ENCODE measurements at regions not wholly inside any gene's neighbourhood (a gene's known extent, or its start where the extent isn't known, plus 50 kb on each side); places are given as distances from the start of the nearest gene placed in this dataset.

- Mint-ChIP-seq H3K36me3 (ENCODE audit: low read depth) (no peaks in the 10 kb centered on the region), H3K4me3 (no peak overlapping the region), H3K4me1 (no peaks in the 10 kb centered on the region), H3K27ac (ENCODE audit: unreplicated experiment) (peak overlapping the region; percentile 39), H3K9me3 (no peaks in the 10 kb centered on the region), H3K27me3 (ENCODE audit: low read depth) (no peaks in the 10 kb centered on the region)
- TF ChIP-seq, protein P1, sequence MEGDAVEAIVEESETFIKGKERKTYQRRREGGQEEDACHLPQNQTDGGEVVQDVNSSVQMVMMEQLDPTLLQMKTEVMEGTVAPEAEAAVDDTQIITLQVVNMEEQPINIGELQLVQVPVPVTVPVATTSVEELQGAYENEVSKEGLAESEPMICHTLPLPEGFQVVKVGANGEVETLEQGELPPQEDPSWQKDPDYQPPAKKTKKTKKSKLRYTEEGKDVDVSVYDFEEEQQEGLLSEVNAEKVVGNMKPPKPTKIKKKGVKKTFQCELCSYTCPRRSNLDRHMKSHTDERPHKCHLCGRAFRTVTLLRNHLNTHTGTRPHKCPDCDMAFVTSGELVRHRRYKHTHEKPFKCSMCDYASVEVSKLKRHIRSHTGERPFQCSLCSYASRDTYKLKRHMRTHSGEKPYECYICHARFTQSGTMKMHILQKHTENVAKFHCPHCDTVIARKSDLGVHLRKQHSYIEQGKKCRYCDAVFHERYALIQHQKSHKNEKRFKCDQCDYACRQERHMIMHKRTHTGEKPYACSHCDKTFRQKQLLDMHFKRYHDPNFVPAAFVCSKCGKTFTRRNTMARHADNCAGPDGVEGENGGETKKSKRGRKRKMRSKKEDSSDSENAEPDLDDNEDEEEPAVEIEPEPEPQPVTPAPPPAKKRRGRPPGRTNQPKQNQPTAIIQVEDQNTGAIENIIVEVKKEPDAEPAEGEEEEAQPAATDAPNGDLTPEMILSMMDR (conservative IDR thresholded peaks at IDR 0.05), result no peak
- no peak for DNase-seq (ENCODE audit: low read depth, low spot score)
Measured at GRCh38 chr4:11543706-11544105, 115.0 kb upstream of the HS3ST1 start.

DNA sequence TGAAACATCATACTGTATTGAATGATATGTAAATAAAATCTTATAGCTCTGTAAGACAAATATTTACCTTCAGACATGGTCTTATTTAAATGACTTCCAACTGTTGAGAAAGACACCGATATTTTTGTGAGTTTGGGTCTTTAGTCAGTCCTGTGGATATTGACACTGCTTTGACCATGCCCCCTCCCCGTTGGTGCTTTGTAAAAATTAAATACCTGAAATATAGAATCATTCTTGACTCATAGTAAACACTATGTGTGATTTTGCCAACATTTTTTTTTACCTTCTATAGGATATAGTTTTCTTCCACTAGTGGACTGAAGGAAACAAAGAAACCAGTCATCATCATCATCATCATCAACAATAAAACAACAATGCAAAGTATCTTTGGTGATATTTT is 114.3 kb upstream of the HS3ST1 start:
- DNase-seq (ENCODE audit: low read depth, low spot score), result no peak
- Mint-ChIP-seq H3K27ac (ENCODE audit: unreplicated experiment) (no peak overlapping the region), H3K27me3 (ENCODE audit: low read depth) (no peaks in the 10 kb centered on the region), H3K36me3 (ENCODE audit: low read depth) (no peaks in the 10 kb centered on the region), H3K4me1 (no peaks in the 10 kb centered on the region), H3K9me3 (no peaks in the 10 kb centered on the region), H3K4me3 (no peak overlapping the region)
- TF ChIP-seq, protein P1 (conservative IDR thresholded peaks at IDR 0.05), result no peak

DNA sequence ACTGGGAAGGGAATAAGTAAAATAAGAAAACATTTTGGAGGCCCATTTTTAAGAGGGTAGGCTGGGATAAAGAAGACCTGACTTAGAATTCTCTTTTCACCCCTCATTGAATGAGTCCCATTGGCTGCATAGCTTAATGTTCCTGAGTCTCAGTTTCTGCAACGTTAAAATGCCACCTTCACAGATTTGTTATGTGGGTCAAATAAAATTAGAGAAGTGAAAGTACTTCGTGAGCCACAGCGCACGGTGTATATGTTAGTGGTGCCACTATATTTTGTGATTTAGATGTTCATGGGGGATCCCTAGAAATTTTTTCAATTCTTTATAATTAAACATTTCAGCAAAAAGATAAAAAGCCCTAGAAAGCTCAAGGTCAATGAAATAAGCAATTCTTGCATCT is 109.2 kb upstream of the HS3ST1 start:
- no peak overlapping the region for H3K4me3 Mint-ChIP-seq
- H3K9me3 Mint-ChIP-seq, result peaks cover 3% of the 10 kb centered on the region
- no peak overlapping the region for H3K27ac Mint-ChIP-seq (ENCODE audit: unreplicated experiment)
- no peaks in the 10 kb centered on the region for H3K36me3 Mint-ChIP-seq (ENCODE audit: low read depth)
- peaks cover 7% of the 10 kb centered on the region for H3K4me1 Mint-ChIP-seq
- TF ChIP-seq, protein P1 (conservative IDR thresholded peaks at IDR 0.05), result no peak
- no peak for DNase-seq (ENCODE audit: low read depth, low spot score)
- H3K27me3 Mint-ChIP-seq (ENCODE audit: low read depth), result no peaks in the 10 kb centered on the region

- Mint-ChIP-seq H3K36me3 (ENCODE audit: low read depth) (no peaks in the 10 kb centered on the region), H3K9me3 (peaks cover 8% of the 10 kb centered on the region)
- no peak for DNase-seq (ENCODE audit: low read depth, low spot score)
Measured at GRCh38 chr4:11535333-11535732, 106.6 kb upstream of the HS3ST1 start.

DNA sequence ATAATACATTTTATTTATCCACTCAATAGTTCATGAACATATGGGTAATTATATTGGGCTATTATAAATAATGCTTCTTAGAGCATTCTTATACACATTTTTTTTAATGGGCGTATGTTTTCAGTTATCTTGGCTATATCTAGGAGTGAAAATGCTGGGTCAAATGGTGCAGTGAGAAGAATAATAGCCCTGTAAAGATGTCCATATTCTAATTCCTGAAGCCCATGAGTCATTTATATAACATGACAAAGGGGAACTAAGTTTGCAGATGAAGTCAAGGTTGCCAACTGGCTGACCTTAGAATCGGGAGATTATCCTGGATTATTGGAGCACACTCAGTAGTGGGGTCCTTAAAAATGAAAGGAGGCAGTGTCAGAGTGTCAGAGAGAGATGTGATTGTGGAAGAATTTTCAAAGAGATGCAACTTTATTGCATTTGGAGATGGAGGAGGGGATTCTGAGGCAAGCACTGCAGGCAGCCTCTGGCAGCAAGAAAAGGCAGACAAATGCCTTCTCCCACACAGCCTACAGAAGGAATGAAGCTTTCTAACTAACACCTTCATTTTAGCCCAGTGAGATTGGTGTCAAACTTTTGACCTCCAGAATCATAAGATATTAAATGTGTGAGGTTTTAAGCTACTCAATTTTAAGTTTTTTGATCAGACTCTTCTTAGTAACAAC is 106.1 kb upstream of the HS3ST1 start:
- Mint-ChIP-seq H3K9me3 (peaks cover 11% of the 10 kb centered on the region), H3K27ac (ENCODE audit: unreplicated experiment) (no peak overlapping the region), H3K4me1 (peaks cover 7% of the 10 kb centered on the region), H3K4me3 (no peak overlapping the region), H3K27me3 (ENCODE audit: low read depth) (no peaks in the 10 kb centered on the region), H3K36me3 (ENCODE audit: low read depth) (no peaks in the 10 kb centered on the region)
- TF ChIP-seq, protein P1 (conservative IDR thresholded peaks at IDR 0.05), result no peak
- no peak for DNase-seq (ENCODE audit: low read depth, low spot score)

More at GRCh38 chr4:11535333-11535732, 106.6 kb upstream of the HS3ST1 start:
- no peak overlapping the region for H3K4me3 Mint-ChIP-seq
- TF ChIP-seq, protein P1 (conservative IDR thresholded peaks at IDR 0.05), result no peak
- no peaks in the 10 kb centered on the region for H3K27me3 Mint-ChIP-seq (ENCODE audit: low read depth)
- H3K4me1 Mint-ChIP-seq, result peaks cover 7% of the 10 kb centered on the region
- H3K27ac Mint-ChIP-seq (ENCODE audit: unreplicated experiment), result no peak overlapping the region

Measured in neural crest cell (in vitro differentiated cells).